H1 (cell line): ENCODE measurements at regions not wholly inside any gene's neighbourhood (a gene's known extent, or its start where the extent isn't known, plus 50 kb on each side); places are given as distances from the start of the nearest gene placed in this dataset.

Experiments
- CTCF ChIA-PET: fragments of 300-600 bp; sonication (Branson Sonifier 250); formaldehyde crosslinking; loops from one replicate; lab custom pipeline; 2021; ENCODE audit not compliant: partially characterized antibody; lab: Charles Lee
- POLR2A ChIA-PET: fragments of 300-600 bp; sonication (Branson Sonifier 250); formaldehyde crosslinking; loops from one replicate; lab custom pipeline; 2021; ENCODE audit warnings: inconsistent platforms; ENCODE audit not compliant: partially characterized antibody; lab: Charles Lee
- DNase-seq, 2 experiments: peaks; one replicate each; pipeline versions ENCODE4 v3.0.0 to v3.0.0-alpha.2; 2010 to 2022; ENCODE audit warnings: low spot score in 2 of 2, low read depth in 1 of 2, mixed read lengths in 1 of 2
- FAIRE-seq: peaks from 2 replicates; lab custom pipeline; 2011; peaks lifted over from hg19 to GRCh38; lab: Jason Lieb, UNC
- H2AFZ ChIP-seq: 2 replicates; pipeline ENCODE4 v1.8.1; 2012; ENCODE audit warnings: low read length, inconsistent platforms
- H2AK5ac ChIP-seq: 2 replicates; pipeline ENCODE4 v1.6.1; 2013; ENCODE audit warnings: low read depth, low read length
- H2BK120ac ChIP-seq: replicated peaks from 2 replicates; pipeline ENCODE3; 2013; ENCODE audit warnings: low read depth, low read length, inconsistent platforms
- H2BK12ac ChIP-seq: 2 replicates; pipeline ENCODE4 v1.6.1; 2013; ENCODE audit warnings: low read depth, low read length
- H2BK15ac ChIP-seq: 2 replicates; pipeline ENCODE4 v1.6.1; 2013; ENCODE audit warnings: low read length
- H2BK20ac ChIP-seq: 2 replicates; pipeline ENCODE4 v1.6.1; 2013; ENCODE audit warnings: low read length
- H2BK5ac ChIP-seq: 2 replicates; pipeline ENCODE4 v1.6.1; 2013; ENCODE audit warnings: low read depth, low read length
- H3K14ac ChIP-seq: 2 replicates; pipeline ENCODE4 v1.6.1; 2013; ENCODE audit warnings: inconsistent platforms; ENCODE audit not compliant: insufficient read length
- H3K18ac ChIP-seq: 2 replicates; pipeline ENCODE4 v1.6.1; 2013; ENCODE audit warnings: low read length; ENCODE audit errors: extremely low read depth
- H3K23ac ChIP-seq: 2 replicates; pipeline ENCODE4 v1.6.1; 2013; ENCODE audit warnings: inconsistent platforms; ENCODE audit not compliant: insufficient read length
- H3K23me2 ChIP-seq: 2 replicates; pipeline ENCODE4 v1.6.1; 2013; ENCODE audit warnings: low read depth, low read length
- H3K27ac ChIP-seq: 2 replicates; pipeline ENCODE4 v1.6.1; 2011; ENCODE audit warnings: low read depth, low read length, inconsistent platforms
- H3K27me3 ChIP-seq, 4 experiments: replicated peaks in 1 of 4; 1 replicate in 1 of 4; 2 replicates in 3 of 4; pipeline versions ENCODE4 v1.6.1 to v1.8.1; 2011 to 2013; ENCODE audit warnings: low read length in 3 of 4, mild to moderate bottlenecking in 3 of 4, inconsistent platforms in 2 of 4, mixed read lengths in 2 of 4, moderate library complexity in 1 of 4; ENCODE audit not compliant: control insufficient read depth in 3 of 4, insufficient read depth in 3 of 4; ENCODE audit errors: extremely low read depth in 1 of 4
- H3K36me3 ChIP-seq, 4 experiments: 2 replicates each; pipeline versions ENCODE4 v1.6.1 to v1.8.1; 2011 to 2013; ENCODE audit warnings: mild to moderate bottlenecking in 4 of 4, low read length in 3 of 4, moderate library complexity in 2 of 4, control low read depth in 1 of 4, inconsistent platforms in 1 of 4; ENCODE audit not compliant: insufficient read depth in 4 of 4, control insufficient read depth in 2 of 4
- H3K4ac ChIP-seq: replicated peaks from 2 replicates; pipeline ENCODE3; 2013; ENCODE audit warnings: low read length, low read depth, mixed read lengths, inconsistent platforms; ENCODE audit not compliant: insufficient read length
- H3K4me1 ChIP-seq, 4 experiments: replicated peaks in 1 of 4; 1 replicate in 1 of 4; 2 replicates in 3 of 4; pipeline versions ENCODE4 v1.6.1 to v1.8.1; 2011 to 2013; ENCODE audit warnings: low read length in 3 of 4, inconsistent platforms in 2 of 4, mixed read lengths in 1 of 4; ENCODE audit not compliant: insufficient read depth in 4 of 4, control insufficient read depth in 3 of 4
- H3K4me2 ChIP-seq, 2 experiments: 2 replicates each; pipeline versions ENCODE4 v1.6.1 to v1.8.1; 2011 to 2013; ENCODE audit warnings: low read depth in 2 of 2, low read length in 2 of 2, control low read depth in 1 of 2, inconsistent platforms in 1 of 2, mild to moderate bottlenecking in 1 of 2; ENCODE audit not compliant: insufficient read depth in 1 of 2
- H3K4me3 ChIP-seq, 4 experiments: fragments of 200-600, 300-600 bp in 1 of 4; sonication (generic), shearing (Covaris generic), sonication (Bioruptor Twin) in 1 of 4; 2 replicates each; pipeline versions ENCODE4 v1.5.1 to v1.8.1; 2011 to 2016; ENCODE audit warnings: low read length in 4 of 4, low read depth in 3 of 4, control low read depth in 2 of 4, inconsistent platforms in 2 of 4, mild to moderate bottlenecking in 2 of 4, mixed read lengths in 1 of 4, moderate library complexity in 1 of 4; ENCODE audit not compliant: insufficient read depth in 2 of 4; ENCODE audit errors: extremely low read depth in 1 of 4
- H3K56ac ChIP-seq: replicated peaks from 2 replicates; pipeline ENCODE3; 2013; ENCODE audit warnings: low read depth, mild to moderate bottlenecking, mixed read lengths, low read length, inconsistent platforms; ENCODE audit not compliant: insufficient read length
- H3K79me1 ChIP-seq: 2 replicates; pipeline ENCODE4 v1.6.1; 2013; ENCODE audit warnings: low read depth, low read length, control low read depth
- H3K79me2 ChIP-seq, 2 experiments: 2 replicates each; pipeline versions ENCODE4 v1.6.1 to v1.8.1; 2012 to 2013; ENCODE audit warnings: low read length in 2 of 2, mild to moderate bottlenecking in 2 of 2, inconsistent platforms in 1 of 2; ENCODE audit not compliant: insufficient read depth in 2 of 2, control insufficient read depth in 1 of 2
- H3K9ac ChIP-seq, 4 experiments: replicated peaks in 1 of 4; 1 replicate in 1 of 4; 2 replicates in 3 of 4; pipeline versions ENCODE4 v1.6.1 to v1.8.1; 2011 to 2013; ENCODE audit warnings: low read depth in 3 of 4, low read length in 3 of 4, control low read depth in 2 of 4, mild to moderate bottlenecking in 2 of 4, moderate library complexity in 2 of 4, inconsistent platforms in 1 of 4; ENCODE audit errors: extremely low read depth in 1 of 4
- H3K9me3 ChIP-seq, 2 experiments: 2 replicates each; pipeline versions ENCODE4 v1.6.1 to v1.8.1; 2012 to 2013; ENCODE audit warnings: mild to moderate bottlenecking in 2 of 2, moderate library complexity in 2 of 2, control low read depth in 1 of 2, inconsistent platforms in 1 of 2, low read depth in 1 of 2, low read length in 1 of 2, mixed read lengths in 1 of 2; ENCODE audit not compliant: insufficient read depth in 2 of 2
- H4K20me1 ChIP-seq, 2 experiments: replicated peaks in 1 of 2; 2 replicates each; pipeline versions ENCODE3 to v1.8.1; 2011 to 2013; ENCODE audit warnings: inconsistent platforms in 2 of 2, low read length in 2 of 2, mild to moderate bottlenecking in 1 of 2; ENCODE audit not compliant: insufficient read depth in 2 of 2, control insufficient read depth in 1 of 2
- H4K5ac ChIP-seq: 2 replicates; pipeline ENCODE4 v1.6.1; 2013; ENCODE audit warnings: low read length, low read depth, mixed read lengths, inconsistent platforms; ENCODE audit not compliant: insufficient read length
- H4K8ac ChIP-seq: 2 replicates; pipeline ENCODE4 v1.8.0; 2013; ENCODE audit warnings: mild to moderate bottlenecking, moderate library complexity, low read length, inconsistent platforms; ENCODE audit not compliant: insufficient read depth; ENCODE audit errors: extremely low read depth
- H4K91ac ChIP-seq: replicated peaks from 2 replicates; pipeline ENCODE3; 2013; ENCODE audit warnings: low read length, mixed read lengths, inconsistent platforms; ENCODE audit not compliant: insufficient read length
- CBX8 ChIP-seq: fragments of 300-800, 300-1000 bp; sonication (generic); IDR thresholded peaks from 2 replicates; pipeline ENCODE4 v1.7.1; 2016; ENCODE audit warnings: low read depth, low read length, borderline replicate concordance
- JUND ChIP-seq: IDR thresholded peaks from 2 replicates; pipeline ENCODE4 v1.6.1; 2011; ENCODE audit warnings: mild to moderate bottlenecking, improper control_type of control experiment, low read length
- NRF1 ChIP-seq: IDR thresholded peaks from 2 replicates; pipeline ENCODE4 v1.6.1; 2011; ENCODE audit warnings: mild to moderate bottlenecking, low read depth, low read length, improper control_type of control experiment
- TAF7 ChIP-seq: optimal IDR thresholded peaks from 2 replicates; pipeline ENCODE3; 2011; ENCODE audit warnings: low read depth, mild to moderate bottlenecking, inconsistent platforms, low read length, moderate library complexity, borderline replicate concordance
- WGBS, 2 experiments: shearing (Covaris generic) in 1 of 2; methylation state at CpG; one replicate each; pipeline versions ENCODE4 v1.1.6 to v1.1.7; 2013 to 2015; ENCODE audit warnings: low lambda C conversion rate in 2 of 2, mixed read lengths in 2 of 2, inconsistent platforms in 1 of 2, low coverage in 1 of 2, missing lambda C conversion rate in 1 of 2; ENCODE audit not compliant: insufficient replicate concordance in 2 of 2, insufficient coverage in 1 of 2, insufficient read length in 1 of 2; ENCODE audit errors: extremely low coverage in 1 of 2, missing lambda C conversion rate in 1 of 2; 5-methylcytosine and 5-hydroxymethylcytosine counted together

DNA sequence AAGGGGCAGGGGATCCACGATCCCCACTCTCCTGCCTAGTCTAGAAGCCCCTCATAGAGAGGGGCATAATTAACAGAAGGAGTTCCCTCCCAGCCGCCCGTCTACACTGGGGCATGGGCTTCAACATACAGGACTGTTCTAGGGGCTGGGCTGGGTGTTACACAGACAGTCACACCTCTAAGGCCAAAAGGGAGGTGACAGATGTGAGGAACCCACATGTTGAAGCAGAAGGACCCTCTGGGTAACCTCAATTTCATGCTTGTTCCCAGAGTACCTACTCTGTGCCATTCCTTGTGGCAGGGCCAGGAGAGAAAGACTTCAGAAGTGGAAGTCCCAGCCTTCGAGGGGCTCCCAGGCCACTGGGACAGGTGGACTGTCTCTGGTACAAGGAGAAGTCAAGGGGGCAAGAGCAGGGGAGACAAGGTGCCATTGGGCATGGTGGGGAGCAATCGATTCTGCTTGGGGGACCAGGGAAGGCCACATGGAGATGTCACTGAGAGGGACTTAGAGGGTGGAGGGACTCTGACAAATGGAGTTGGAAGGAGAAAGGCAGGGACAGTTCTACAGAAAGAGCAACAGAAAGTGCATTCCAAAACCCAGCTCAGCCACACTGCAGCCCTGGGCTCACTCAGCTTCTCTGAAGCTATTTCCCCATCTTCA is 71.3 kb downstream of the CPN2 start:
- Histone ChIP-seq H2BK120ac (no peak overlapping the region), H3K23me2 (no peaks in the 10 kb centered on the region), H3K36me3 (no peaks in the 10 kb centered on the region), H2AFZ (no peak overlapping the region), H3K27me3 (no peaks in the 10 kb centered on the region; a peak in 1 of 7 replicates), H2BK20ac (no peak overlapping the region), H2AK5ac (no peak overlapping the region), H3K56ac (no peak overlapping the region), H4K5ac (no peak overlapping the region), H4K20me1 (no peaks in the 10 kb centered on the region), H2BK12ac (no peak overlapping the region), H2BK5ac (no peak overlapping the region), H3K18ac (no peak overlapping the region), H3K4me2 (no peak overlapping the region), H3K79me1 (no peaks in the 10 kb centered on the region), H4K8ac (no peak overlapping the region; the same call in 1 of the 2 replicates), H3K27ac (no peak overlapping the region), H3K9ac (no peak overlapping the region), H3K4me1 (peaks cover 0 to 14% (median 6%) of the 10 kb centered on the region in 4 experiments; a peak in 5 of 7 replicates), H2BK15ac (no peak overlapping the region), H3K4me3 (no peak overlapping the region), H3K23ac (no peak overlapping the region), H4K91ac (no peak overlapping the region), H3K4ac (no peak overlapping the region), H3K79me2 (no peaks in the 10 kb centered on the region), H3K14ac (no peak overlapping the region), H3K9me3 (no peaks in the 10 kb centered on the region)
- ChIA-PET CTCF (interaction anchor here (1.2 to 3.8 kb wide), 6 partner anchors 10 to 36 kb away, joined by 3 to 20 read pairs (median 4); no protein-coding TSS in a partner anchor), POLR2A (interaction anchor here (0.9 to 1.3 kb wide), 2 partner anchors 10 to 16 kb away, joined by 3 read pairs; no protein-coding TSS in a partner anchor)
- WGBS, 2 experiments, result 88% methylated on average over 5 of the region's 5 CpGs; no CpG with 5 or more reads in 1 of the 2 experiments
- FAIRE-seq, result no peak
- DNase-seq, result no peak
- TF ChIP-seq NRF1, result no peak
- no peak for TF ChIP-seq CBX8
- no peak for TF ChIP-seq TAF7
- TF ChIP-seq JUND, result no peak
